ENCODE measurements at regions not wholly inside any gene's neighbourhood (a gene's known extent, or its start where the extent isn't known, plus 50 kb on each side); places are given as distances from the start of the nearest gene placed in this dataset.

- no peak overlapping the region for H3K4me3 ChIP-seq
- H3K27ac ChIP-seq: no peak overlapping the region
- H3K9me3 ChIP-seq: no peaks in the 10 kb centered on the region
- 13 to 15% methylated on average over 3 of the region's 3 CpGs for WGBS, 2 donors
- H3K4me1 ChIP-seq: peaks cover 4 to 10% (median 6%) of the 10 kb centered on the region in 4 donors
- DNase-seq (no peak), ATAC-seq (ENCODE audit: low FRiP score in 2 of 2) (no peak)
- no peaks in the 10 kb centered on the region for H3K36me3 ChIP-seq
- H3K27me3 ChIP-seq: no peaks in the 10 kb centered on the region
- TF ChIP-seq EP300 (IDR thresholded peaks at IDR 0.05): no peak
- TF ChIP-seq CTCF (IDR thresholded peaks at IDR 0.05): no peak
- TF ChIP-seq POLR2A (IDR thresholded peaks at IDR 0.05): no peak
- TF ChIP-seq POLR2AphosphoS5 (IDR thresholded peaks at IDR 0.05): no peak
Observed at GRCh38 chr2:121976926-121977325, 221.5 kb downstream of the TSN start.

GRCh38 chr2:121977326-121977725 lies 221.9 kb downstream of the TSN start:
- Histone ChIP-seq H3K4me3 (no peak overlapping the region), H3K27me3 (no peaks in the 10 kb centered on the region), H3K9me3 (no peaks in the 10 kb centered on the region), H3K27ac (no peak overlapping the region), H3K4me1 (peaks cover 4 to 10% (median 6%) of the 10 kb centered on the region in 4 donors), H3K36me3 (no peaks in the 10 kb centered on the region)
- ATAC-seq (ENCODE audit: low FRiP score in 2 of 2) (no peak), DNase-seq (no peak)
- no peak for TF ChIP-seq POLR2AphosphoS5 (IDR thresholded peaks at IDR 0.05)
- WGBS, 2 donors: 49 to 66% methylated on average over 3 of the region's 3 CpGs

- WGBS, 2 donors: 77 to 100% methylated on average over 1 to 3 of the region's 3 CpGs
- Histone ChIP-seq H3K27me3 (no peaks in the 10 kb centered on the region), H3K36me3 (no peaks in the 10 kb centered on the region), H3K27ac (no peak overlapping the region), H3K4me3 (no peak overlapping the region), H3K9me3 (peaks cover 0 to 2% (median 0%) of the 10 kb centered on the region in 4 donors), H3K4me1 (no peaks in the 10 kb centered on the region)
- ATAC-seq (ENCODE audit: low FRiP score in 2 of 2): peak in 1 of 2 donors; percentile 7
- no peak for DNase-seq
- no peak for TF ChIP-seq POLR2AphosphoS5 (IDR thresholded peaks at IDR 0.05)
- no peak for TF ChIP-seq POLR2A (IDR thresholded peaks at IDR 0.05)
- no peak for TF ChIP-seq EP300 (IDR thresholded peaks at IDR 0.05)
- no peak for TF ChIP-seq CTCF (IDR thresholded peaks at IDR 0.05)
Observed at GRCh38 chr2:121992700-121993099, 237.2 kb downstream of the TSN start.

GRCh38 chr2:121993682-121994081 lies 238.2 kb downstream of the TSN start:
- WGBS, 2 donors: 70 to 92% methylated on average over 2 to 5 of the region's 5 CpGs

More at GRCh38 chr2:121993682-121994081, 238.2 kb downstream of the TSN start:
- no peaks in the 10 kb centered on the region for H3K9me3 ChIP-seq
- H3K4me1 ChIP-seq: peaks cover 1 to 2% (median 1%) of the 10 kb centered on the region in 4 donors
- H3K36me3 ChIP-seq: no peaks in the 10 kb centered on the region
- H3K4me3 ChIP-seq: no peak overlapping the region
- no peak for DNase-seq
- no peak for ATAC-seq (ENCODE audit: low FRiP score in 2 of 2)
- TF ChIP-seq CTCF (IDR thresholded peaks at IDR 0.05): no peak
- no peak for TF ChIP-seq POLR2AphosphoS5 (IDR thresholded peaks at IDR 0.05)
- TF ChIP-seq POLR2A (IDR thresholded peaks at IDR 0.05): no peak
- TF ChIP-seq EP300 (IDR thresholded peaks at IDR 0.05): no peak
- no peaks in the 10 kb centered on the region for H3K27me3 ChIP-seq
- H3K27ac ChIP-seq: no peak overlapping the region
